ENCODE measurements at regions not wholly inside any gene's neighbourhood (a gene's known extent, or its start where the extent isn't known, plus 50 kb on each side); places are given as distances from the start of the nearest gene placed in this dataset.

GRCh38 chr2:59033661-59034060, 792.5 kb upstream of the FANCL start (continued):
- no peak for TF ChIP-seq MAX (IDR thresholded peaks at IDR 0.05; ENCODE audit: low read depth, low read length)
- no peak for TF ChIP-seq YY1 (IDR thresholded peaks at IDR 0.05; ENCODE audit: low read depth, low read length)
- no peak for TF ChIP-seq ZBTB40 (IDR thresholded peaks at IDR 0.05; ENCODE audit: borderline replicate concordance)
- TF ChIP-seq IRF5 (IDR thresholded peaks at IDR 0.05; ENCODE audit: borderline replicate concordance) = no peak
- no peak for TF ChIP-seq WRNIP1 (IDR thresholded peaks at IDR 0.05; ENCODE audit: borderline replicate concordance, low read depth, low read length)
- TF ChIP-seq REST (IDR thresholded peaks at IDR 0.05; ENCODE audit: low read depth, low read length) = no peak
- no peak for TF ChIP-seq BCL3 (IDR thresholded peaks at IDR 0.05; ENCODE audit: borderline replicate concordance, insufficient read depth, low read depth, low read length, poor library complexity, severe bottlenecking)
- TF ChIP-seq JUND (IDR thresholded peaks at IDR 0.05; ENCODE audit: low read depth, low read length) = no peak
- no peak for TF ChIP-seq RAD21 (IDR thresholded peaks at IDR 0.05; ENCODE audit: insufficient read depth, low read depth, low read length)
- no peak for TF ChIP-seq IRF3 (IDR thresholded peaks at IDR 0.05)
- TF ChIP-seq ZZZ3 (IDR thresholded peaks at IDR 0.05; ENCODE audit: control insufficient read depth, insufficient read length, low read depth) = no peak

All from GM12878 (cell line).